Parathyroid adenoma (tissue), 2 donors: ENCODE measurements at regions not wholly inside any gene's neighbourhood (a gene's known extent, or its start where the extent isn't known, plus 50 kb on each side); places are given as distances from the start of the nearest gene placed in this dataset.

Experiments
- H2AFZ ChIP-seq: fragments of 300-600 bp; sonication (generic); one replicate; pipeline ENCODE4 v1.7.0; 2017; ENCODE audit warnings: antibody characterized with exemption, mild to moderate bottlenecking
- H3K27ac ChIP-seq: fragments of 300-600 bp; sonication (generic); one replicate; pipeline ENCODE4 v1.7.0; 2017
- H3K27me3 ChIP-seq: fragments of 300-600 bp; sonication (generic); one replicate; pipeline ENCODE4 v1.7.0; 2017; ENCODE audit warnings: low read length; ENCODE audit not compliant: control insufficient read depth, insufficient read depth
- H3K36me3 ChIP-seq: fragments of 300-600 bp; sonication (generic); one replicate; pipeline ENCODE4 v1.7.0; 2017; ENCODE audit warnings: low read length; ENCODE audit not compliant: control insufficient read depth, insufficient read depth
- H3K4me1 ChIP-seq: fragments of 300-600 bp; sonication (generic); one replicate; pipeline ENCODE4 v1.7.0; 2017; ENCODE audit warnings: control low read depth
- H3K4me2 ChIP-seq: fragments of 300-600 bp; sonication (generic); one replicate; pipeline ENCODE4 v1.7.0; 2017; ENCODE audit warnings: low read length
- H3K4me3 ChIP-seq: fragments of 300-600 bp; sonication (generic); one replicate; pipeline ENCODE4 v1.7.0; 2017; ENCODE audit warnings: low read depth, low read length
- H3K79me2 ChIP-seq: fragments of 300-600 bp; sonication (generic); one replicate; pipeline ENCODE4 v1.7.0; 2017; ENCODE audit warnings: control low read depth
- H3K9ac ChIP-seq: fragments of 300-600 bp; sonication (generic); one replicate; pipeline ENCODE4 v1.7.0; 2017; ENCODE audit warnings: mild to moderate bottlenecking
- H3K9me3 ChIP-seq: fragments of 300-600 bp; sonication (generic); one replicate; pipeline ENCODE4 v1.7.0; 2017; ENCODE audit warnings: low read length; ENCODE audit not compliant: control insufficient read depth
- TF ChIP-seq, protein P1 (sequence below): fragments of 300-600 bp; sonication (generic); IDR thresholded peaks from one replicate; pipeline ENCODE4 v1.7.0; 2017; ENCODE audit warnings: antibody characterized with exemption, mild to moderate bottlenecking
- donor health status: primary hyperparathyroidism.

DNA sequence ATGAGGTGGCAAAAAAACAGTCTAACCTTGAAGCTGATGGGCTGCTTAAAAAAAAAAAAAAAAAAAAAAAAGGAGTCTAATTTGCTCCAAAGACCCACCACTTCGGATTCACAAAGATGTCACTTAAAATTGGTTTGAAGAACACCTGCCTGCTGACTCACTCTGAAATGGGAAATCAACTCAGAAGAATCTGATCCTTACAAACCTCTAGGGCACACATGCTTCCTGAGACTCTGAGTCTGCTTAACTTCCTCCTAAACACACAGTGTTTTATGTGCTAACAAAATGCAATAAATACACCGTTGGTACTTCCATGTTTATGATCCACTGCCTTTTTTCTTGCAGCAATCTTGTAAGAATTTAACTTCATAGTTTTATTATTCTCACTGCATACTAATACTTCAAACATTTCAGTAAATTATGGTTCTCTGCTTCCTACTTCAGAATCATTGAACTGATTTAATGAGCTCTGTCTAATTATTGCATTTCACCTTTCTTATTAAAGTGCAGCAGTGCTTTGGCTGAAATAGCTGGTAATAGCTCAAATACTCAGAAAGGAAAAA is 73.0 kb upstream of the FRMD4B start:
- H3K9ac ChIP-seq = no peak overlapping the region
- no peak overlapping the region for H3K4me2 ChIP-seq
- H3K36me3 ChIP-seq = no peaks in the 10 kb centered on the region
- no peaks in the 10 kb centered on the region for H3K27me3 ChIP-seq
- H3K9me3 ChIP-seq = no peaks in the 10 kb centered on the region
- H3K4me1 ChIP-seq = no peaks in the 10 kb centered on the region
- no peak overlapping the region for H2AFZ ChIP-seq
- H3K4me3 ChIP-seq = no peak overlapping the region
- H3K79me2 ChIP-seq = no peaks in the 10 kb centered on the region
- TF ChIP-seq, protein P1, sequence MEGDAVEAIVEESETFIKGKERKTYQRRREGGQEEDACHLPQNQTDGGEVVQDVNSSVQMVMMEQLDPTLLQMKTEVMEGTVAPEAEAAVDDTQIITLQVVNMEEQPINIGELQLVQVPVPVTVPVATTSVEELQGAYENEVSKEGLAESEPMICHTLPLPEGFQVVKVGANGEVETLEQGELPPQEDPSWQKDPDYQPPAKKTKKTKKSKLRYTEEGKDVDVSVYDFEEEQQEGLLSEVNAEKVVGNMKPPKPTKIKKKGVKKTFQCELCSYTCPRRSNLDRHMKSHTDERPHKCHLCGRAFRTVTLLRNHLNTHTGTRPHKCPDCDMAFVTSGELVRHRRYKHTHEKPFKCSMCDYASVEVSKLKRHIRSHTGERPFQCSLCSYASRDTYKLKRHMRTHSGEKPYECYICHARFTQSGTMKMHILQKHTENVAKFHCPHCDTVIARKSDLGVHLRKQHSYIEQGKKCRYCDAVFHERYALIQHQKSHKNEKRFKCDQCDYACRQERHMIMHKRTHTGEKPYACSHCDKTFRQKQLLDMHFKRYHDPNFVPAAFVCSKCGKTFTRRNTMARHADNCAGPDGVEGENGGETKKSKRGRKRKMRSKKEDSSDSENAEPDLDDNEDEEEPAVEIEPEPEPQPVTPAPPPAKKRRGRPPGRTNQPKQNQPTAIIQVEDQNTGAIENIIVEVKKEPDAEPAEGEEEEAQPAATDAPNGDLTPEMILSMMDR = no peak
- H3K27ac ChIP-seq = no peak overlapping the region

DNA sequence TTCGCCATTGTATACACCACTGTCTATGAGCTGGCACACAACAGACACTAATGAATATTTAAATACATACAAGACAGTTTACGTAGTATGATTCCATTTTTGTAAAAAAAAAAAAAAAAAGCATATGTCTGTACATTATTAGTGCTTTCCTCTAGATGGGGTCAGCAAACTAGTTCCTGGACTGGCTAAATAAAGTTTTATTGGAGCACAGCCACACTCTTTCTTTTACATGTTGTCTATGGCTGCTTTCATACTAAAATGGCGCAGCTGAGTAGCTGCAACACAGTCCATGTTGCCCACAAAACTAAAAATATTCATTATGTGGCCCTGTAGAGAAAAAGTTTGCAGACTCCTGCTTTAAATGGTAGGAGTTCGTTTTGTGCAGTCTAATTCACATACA is 70.7 kb upstream of the FRMD4B start:
- Histone ChIP-seq H3K9me3 (no peaks in the 10 kb centered on the region), H2AFZ (no peak overlapping the region), H3K9ac (no peak overlapping the region), H3K4me2 (no peak overlapping the region), H3K79me2 (no peaks in the 10 kb centered on the region), H3K27ac (no peak overlapping the region), H3K36me3 (no peaks in the 10 kb centered on the region), H3K4me1 (no peaks in the 10 kb centered on the region), H3K4me3 (no peak overlapping the region), H3K27me3 (no peaks in the 10 kb centered on the region)
- TF ChIP-seq, protein P1 = no peak

DNA sequence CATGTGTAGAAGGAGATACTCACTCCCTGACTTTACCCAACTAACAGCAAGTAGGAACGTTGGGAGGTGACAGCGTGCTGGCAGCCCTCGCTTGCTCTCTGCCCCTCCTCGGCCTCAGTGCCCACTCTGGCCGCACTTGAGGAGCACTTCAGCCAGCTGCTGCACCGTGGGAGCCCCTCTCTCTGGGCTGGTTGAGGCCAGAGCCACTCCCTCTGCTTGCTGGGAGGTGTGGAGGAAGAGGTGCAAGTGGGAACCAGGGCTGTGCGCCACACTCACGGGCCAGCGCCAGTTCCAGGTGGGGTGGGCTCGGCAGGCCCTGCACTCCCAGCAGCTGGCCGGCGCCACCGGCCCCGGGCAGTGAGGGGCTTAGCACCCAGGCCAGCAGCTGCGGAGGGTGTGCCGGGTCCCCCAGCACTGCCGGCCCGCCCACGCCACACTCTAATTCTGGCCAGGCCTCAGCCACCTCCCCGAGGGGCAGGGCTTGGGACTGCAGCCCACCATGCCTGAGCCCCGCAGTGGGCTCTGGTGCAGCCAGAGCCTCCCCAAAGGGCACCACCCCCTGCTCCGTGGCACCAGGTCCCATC is 68.4 kb upstream of the FRMD4B start:
- Histone ChIP-seq H3K36me3 (no peaks in the 10 kb centered on the region), H3K4me1 (no peaks in the 10 kb centered on the region), H3K79me2 (no peaks in the 10 kb centered on the region), H3K9ac (no peak overlapping the region), H3K4me3 (no peak overlapping the region), H3K4me2 (no peak overlapping the region), H3K27ac (no peak overlapping the region), H3K27me3 (no peaks in the 10 kb centered on the region), H2AFZ (no peak overlapping the region), H3K9me3 (no peaks in the 10 kb centered on the region)
- TF ChIP-seq, protein P1 = no peak

DNA sequence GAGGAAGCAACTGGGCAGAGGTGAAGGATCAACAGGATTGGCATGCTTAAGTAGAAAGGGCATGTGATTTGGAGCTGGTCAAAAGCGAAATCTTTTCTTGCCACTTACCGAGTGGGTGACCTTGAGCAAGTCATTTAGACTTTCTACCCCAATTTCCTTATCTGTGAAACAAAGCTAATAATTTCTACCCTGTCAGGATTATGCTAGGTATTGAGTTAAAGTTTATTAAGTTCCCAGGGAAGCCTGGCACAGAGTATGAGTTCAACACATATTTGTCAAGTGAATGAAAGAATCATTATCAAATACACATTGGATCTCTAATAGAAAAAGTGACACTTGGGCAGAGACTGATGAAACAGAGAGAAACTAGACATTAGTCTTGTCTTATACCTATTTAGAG is 66.4 kb upstream of the FRMD4B start:
- Histone ChIP-seq H3K36me3 (no peaks in the 10 kb centered on the region), H3K79me2 (no peaks in the 10 kb centered on the region), H3K27ac (no peak overlapping the region), H3K4me2 (no peak overlapping the region), H3K4me3 (no peak overlapping the region), H3K4me1 (no peaks in the 10 kb centered on the region), H3K9me3 (no peaks in the 10 kb centered on the region), H3K27me3 (no peaks in the 10 kb centered on the region), H2AFZ (no peak overlapping the region), H3K9ac (no peak overlapping the region)
- TF ChIP-seq, protein P1 = no peak

DNA sequence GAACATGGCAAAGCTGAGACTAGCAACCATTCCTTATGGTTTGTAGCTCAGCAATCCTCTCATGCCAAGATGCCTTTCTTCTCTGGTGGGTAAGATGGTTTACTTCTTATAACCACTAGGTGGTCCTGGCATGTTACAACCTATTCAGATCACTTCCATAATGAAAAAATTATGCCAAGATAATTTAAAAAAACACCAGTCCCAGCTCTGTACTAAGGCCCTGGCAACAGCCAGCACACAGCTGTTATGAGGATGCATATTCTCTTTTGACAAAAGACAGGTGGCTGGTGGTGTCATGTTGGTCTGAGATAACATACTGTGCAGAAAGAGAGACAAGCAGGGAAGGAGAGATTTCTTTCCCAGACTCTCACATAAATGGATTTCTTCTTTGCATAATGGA is 65.7 kb upstream of the FRMD4B start:
- Histone ChIP-seq H3K27me3 (no peaks in the 10 kb centered on the region), H3K9me3 (no peaks in the 10 kb centered on the region), H3K27ac (no peak overlapping the region)

More for the DNA sequence above, 65.7 kb upstream of the FRMD4B start:
- Histone ChIP-seq H2AFZ (no peak overlapping the region), H3K79me2 (no peaks in the 10 kb centered on the region), H3K9ac (no peak overlapping the region), H3K4me3 (no peak overlapping the region), H3K36me3 (no peaks in the 10 kb centered on the region), H3K4me1 (no peaks in the 10 kb centered on the region), H3K4me2 (no peak overlapping the region)
- TF ChIP-seq, protein P1 = no peak
